ENCODE measurements at regions not wholly inside any gene's neighbourhood (a gene's known extent, or its start where the extent isn't known, plus 50 kb on each side); places are given as distances from the start of the nearest gene placed in this dataset.
"Not testable (repeated sequence)": the region's sequence is repeated elsewhere in the genome, so short reads cannot be mapped to it uniquely, and the experiment has no call there.

DNA sequence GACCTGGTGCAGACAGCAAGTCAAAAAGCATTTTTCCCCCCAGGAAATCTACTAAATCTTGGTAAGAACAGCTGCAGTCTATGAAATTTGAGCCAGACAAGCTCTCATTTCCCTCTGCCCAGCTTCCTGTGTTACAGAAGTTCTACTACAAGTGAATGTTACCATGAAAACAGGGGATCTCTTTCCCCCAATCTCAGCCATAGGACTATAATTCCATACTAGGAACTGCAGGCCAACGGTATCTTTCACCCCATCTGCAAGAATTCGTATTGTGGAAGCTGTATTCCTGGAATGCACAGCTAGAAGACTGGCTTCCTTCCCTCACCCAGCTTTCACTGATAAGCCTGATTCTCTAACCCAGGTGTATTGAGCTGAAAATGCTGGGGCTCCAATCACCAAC is 1655.4 kb downstream of the BRINP3 start:
- no peak for DNase-seq

DNA sequence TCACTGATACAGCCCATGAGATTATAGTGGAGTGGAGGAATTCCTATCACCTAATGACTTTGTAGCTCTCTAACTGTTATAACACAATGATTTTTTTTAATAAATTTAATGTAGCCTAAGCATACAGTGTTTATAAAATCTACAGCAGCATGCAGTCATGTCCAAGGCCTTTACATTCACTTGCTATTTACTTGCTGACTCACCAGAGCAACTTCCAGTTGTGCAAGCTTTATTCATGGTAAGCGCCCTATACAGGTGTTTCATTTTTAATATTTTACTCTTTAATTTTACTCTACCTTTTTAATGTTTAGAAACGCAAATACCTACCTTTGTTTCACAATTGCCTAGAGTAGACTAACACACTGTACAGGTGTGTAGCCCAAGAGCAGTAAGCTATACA is 1652.2 kb downstream of the BRINP3 start:
- DNase-seq: no peak

DNA sequence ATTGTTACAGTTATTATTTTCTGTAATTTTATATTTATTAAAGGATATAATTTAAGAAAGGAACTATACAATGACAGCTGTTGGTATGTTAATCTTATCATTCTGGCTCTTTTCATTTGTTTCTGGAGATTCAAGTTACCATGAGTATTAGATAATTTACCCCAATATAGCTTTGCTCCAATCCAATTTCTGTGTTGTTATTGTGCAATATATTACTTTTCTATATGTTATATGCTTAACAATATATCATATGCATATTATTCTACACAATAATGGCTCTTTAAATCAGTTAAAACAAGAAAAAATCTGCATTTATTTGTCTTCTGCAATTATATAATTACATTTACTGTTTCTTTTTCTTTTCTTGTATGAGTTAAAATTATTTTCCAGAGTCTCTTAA is 1650.9 kb downstream of the BRINP3 start:
- no peak for DNase-seq

DNA sequence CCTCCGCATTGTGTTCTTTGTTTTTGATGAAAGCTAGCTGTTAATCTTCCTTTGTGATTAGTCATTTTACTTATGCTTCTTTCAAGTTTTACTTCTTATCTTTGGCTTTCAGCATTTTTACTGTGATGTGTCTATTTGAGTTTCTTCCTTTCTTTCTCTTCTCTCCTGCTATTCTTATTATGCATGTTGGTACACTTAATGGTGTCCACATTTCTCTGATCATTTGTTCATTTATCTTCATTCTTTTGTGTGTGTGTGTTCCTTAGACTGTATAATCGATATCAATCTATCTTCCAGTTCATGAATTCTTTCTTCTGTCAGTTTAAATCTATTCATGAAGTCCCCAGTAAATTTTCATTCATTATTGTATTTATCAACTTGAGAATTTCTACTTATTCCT is 1650.3 kb downstream of the BRINP3 start:
- DNase-seq: no peak

DNA sequence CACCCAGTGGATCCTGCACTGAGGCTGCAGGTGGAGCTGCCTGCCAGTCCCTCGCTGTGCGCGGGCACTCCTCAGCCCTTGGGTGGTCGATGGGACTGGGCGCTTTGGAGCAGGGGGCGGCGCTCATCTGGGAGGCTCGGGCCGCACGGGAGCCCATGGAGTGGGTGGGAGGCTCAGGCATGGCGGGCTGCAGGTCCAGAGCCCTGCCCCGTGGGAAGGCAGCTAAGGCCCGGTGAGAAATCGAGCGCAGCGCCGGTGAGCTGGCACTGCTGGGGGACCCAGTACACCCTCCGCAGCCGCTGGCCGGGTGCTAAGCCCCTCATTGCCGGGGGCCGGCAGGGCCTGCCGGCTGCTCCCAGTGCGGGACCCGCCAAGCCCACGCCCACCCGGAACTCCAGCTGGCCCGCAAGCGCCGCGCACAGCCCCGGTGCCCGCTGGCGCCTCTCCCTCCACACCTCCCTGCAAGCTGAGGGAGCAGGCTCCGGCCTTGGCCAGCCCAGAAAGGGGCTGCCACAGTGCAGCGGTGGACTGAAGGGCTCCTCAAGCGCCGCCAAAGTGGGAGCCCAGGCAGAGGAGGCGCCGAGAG is 1636.5 kb downstream of the BRINP3 start:
- not testable (repeated sequence) for DNase-seq

DNA sequence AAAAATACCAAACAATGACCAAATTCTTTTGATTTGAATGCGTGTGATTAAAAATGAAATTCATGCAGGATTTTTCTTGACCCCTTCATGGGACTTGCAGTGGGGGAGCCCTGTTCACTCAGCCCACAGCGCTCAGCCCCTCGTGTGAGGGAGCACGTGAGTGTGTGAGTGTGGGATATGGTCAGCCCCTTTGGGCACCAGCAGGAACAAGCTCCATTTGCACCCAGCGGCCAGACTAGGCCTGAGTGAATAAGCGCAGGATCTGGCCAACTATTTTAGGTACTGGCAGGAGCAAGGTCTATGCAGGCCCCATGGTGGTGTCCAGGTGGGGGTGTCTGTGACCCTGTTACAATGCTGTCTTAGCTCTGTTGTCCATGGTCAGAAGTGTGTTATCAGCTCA is 1631.2 kb downstream of the BRINP3 start:
- no peak for DNase-seq

DNA sequence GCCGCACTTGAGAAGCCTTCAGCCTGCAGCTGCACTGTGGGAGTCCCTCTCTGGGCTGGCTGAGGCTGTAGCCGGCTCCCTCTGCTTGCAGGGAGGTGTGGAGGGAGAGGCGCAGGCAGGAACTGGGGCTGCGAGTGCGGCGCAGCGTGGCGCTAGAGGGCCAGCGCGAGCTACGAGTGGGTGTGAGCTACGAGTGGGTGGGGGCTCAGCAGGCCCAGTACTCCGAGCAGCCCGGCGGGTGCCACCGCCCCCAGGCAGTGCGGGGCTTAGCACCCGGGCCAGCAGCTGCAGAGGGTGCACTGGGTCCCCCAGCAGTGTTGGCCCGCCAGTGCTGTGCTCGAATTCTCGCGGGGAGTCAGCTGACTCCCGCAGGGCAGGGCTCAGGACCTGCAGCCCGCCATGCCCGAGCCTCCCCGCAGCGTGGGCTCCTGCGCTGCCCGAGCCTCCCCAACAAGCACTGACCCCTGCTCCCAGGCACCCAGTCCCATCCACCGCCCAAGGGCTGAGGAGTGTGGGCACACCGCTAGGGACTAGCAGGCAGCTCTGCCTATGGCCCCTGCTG is 1620.1 kb downstream of the BRINP3 start:
- no peak for DNase-seq

DNA sequence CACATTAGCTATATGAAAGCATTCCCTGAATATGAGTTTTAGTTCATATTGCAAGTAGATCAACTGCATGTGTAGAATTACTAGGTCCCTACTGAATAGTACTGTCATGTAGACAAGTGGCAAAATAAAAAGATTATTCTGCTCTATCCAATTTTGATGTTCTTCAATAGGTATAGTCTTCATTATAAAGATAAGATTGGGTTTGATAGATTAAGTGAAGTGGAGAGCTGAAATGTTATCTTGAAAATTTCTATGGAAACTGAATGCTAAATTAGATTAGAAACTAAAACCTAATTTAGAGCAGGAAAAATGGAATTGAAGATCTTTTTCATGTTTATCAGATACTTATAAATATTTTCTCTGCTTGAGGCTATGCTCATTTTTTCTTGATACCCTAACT is 1610.0 kb downstream of the BRINP3 start:
- no peak for DNase-seq

DNA sequence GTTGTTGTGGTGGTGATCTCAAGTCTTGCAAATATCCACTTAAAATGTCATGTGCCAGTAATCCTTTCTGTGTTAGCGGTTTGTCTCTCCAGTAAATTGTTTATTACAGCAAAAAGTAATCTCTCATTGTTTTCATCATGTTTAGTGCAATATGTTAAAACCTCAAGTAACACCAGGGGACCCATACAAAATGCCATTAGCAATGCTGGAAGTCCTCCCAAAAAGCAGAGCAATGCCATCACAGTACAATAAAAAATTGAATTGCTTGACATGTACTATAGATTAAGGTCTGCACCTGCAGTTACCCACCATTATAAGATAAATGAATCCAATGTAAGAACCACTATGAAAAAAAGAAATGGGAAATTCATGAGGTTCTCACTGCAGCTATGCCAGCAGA is 1606.5 kb downstream of the BRINP3 start:
- DNase-seq: no peak

DNA sequence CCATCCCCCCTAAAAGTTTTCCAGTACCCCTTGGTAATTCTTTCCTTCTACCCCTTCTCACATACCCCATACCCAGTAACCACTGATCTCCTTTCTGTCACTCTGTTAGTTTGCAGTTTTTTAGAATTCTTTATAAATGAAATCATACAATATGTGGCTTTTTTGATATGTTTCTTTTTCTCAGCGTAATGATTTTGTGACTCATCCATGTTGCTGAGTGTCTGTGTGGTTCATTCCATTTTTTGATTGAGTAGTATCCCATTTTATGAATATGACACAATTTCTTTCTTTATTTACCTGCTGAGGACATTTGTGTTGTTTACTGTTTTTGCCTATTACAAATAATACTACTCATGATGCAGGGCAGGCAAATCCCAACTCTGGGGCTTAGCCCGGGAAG is 1605.3 kb downstream of the BRINP3 start:
- no peak for DNase-seq

DNA sequence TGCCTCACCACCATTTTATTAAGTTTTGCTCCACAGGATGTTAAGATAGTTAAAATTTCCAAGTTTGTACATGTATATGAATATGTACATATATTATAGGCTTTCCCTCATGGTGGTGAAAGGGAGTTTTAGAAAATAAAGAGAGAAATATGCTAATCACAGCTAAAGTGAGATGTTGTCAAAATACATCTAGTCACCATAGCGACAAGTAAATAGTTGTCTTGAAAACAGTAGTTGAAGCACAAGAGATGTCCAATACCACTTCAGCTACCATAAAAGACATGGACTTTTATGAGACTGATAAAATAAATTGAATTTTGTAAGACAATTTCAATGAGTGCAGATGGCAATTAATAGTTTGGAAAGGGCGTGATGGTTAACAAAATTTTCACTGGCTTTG is 1600.0 kb downstream of the BRINP3 start:
- no peak for DNase-seq

DNA sequence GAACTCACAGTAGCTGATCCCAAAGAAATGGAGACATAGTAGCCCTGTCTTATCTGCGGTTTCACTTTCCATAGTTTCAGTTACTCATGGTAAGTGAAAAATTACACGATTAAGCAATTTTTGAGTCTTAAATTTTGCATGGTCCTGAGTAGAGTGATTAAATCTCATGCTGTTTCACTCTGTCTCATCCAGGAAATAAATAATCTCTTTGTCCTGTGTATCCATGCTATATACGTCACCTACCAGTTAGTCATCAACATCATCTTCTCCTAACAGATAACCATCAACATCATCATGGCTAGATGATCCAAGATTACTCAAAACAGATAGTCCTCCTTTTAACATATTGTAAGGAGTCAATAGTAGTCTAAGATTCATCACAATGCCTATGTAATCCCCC is 1589.3 kb downstream of the BRINP3 start:
- DNase-seq: no peak

DNA sequence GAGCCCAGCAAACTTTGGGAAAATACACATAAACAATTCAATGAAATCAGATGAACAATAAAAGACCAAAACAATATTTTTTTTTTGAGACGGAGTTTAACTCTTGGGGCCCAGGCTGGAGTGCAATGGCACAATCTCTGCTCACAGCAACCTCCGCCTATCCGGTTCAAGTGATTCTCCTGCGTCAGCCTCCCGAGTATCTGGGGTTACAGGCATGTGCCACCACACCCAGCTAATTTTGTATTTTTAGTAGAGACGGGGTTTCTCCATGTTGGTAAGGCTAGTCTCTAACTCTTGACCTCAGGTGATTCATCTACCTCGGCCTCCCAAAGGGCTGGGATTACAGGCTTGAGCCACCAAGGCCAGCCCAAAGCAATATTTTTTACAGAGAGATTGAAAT is 1588.5 kb downstream of the BRINP3 start:
- no peak for DNase-seq

DNA sequence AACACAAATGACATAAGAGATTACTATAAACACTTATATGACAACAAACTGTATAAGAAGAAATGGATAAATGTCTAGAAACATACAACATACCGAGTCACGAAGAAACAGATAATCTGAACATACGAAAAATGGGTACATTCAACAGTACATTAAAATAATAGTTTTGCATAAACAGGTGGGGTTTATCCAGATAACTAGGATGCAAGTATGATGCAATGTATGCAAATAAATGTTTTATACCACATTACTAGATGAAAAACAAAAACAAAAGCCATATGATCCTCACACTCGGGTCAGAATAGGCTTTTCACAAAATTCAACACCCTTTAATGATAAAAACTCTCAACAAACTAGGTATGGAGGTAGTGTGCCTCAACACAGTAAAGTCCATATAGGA is 1585.7 kb downstream of the BRINP3 start:
- DNase-seq: no peak

DNA sequence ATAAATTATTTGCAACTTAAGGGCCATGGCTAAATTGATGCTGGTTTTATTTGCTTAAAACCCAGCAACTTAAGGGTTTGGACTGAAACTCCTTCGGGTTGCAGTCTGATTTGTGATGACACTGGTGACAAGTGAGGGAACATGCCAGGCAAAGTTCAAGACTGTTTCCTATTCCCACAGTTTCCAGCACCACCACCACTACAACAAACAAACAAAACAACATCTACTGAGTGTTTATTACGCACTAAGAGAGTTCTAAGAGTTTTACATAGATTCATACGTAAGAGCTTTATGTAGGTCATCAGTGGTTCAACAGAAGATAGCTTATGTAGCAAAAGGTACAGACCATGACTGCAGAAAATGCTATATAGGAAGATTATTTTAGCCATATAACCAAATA is 1582.1 kb downstream of the BRINP3 start:
- DNase-seq: no peak

DNA sequence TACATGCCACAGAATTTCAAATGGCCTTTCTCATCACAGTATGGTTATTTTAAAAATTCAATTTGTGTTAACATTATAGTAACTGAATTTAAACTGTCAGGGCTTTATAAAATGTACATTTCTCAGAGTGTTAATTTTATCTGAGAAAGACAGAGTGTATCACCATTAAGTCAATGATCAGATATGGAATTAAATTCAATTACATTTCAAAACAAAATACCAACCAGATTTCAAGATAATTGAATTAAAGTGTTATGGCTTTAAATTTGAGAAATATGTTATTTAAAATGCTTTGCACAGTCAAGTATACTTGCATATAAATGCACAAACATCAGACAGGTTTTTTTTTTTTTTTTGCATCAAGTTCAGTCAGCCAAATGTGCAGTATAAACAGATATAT is 1574.4 kb downstream of the BRINP3 start:
- no peak for DNase-seq

DNA sequence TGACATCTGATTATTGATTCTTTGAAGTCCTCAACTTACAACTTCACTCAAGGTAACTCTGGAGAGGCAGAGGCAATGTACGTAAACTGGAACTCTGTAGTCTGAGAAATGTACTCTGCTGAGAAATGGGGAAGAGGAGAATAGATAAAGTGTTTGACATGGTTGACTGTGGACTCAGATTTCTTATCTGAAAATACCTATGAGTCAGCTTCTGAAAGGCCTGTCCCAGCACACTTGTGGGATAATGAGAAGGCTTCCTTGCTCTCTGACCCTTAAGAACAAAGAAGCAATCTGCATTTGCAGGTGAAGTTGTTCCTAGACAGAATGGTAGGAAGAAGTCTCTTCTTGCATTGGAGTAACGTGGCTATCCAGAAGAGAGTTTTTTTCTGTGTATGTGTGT is 1573.5 kb downstream of the BRINP3 start:
- no peak for DNase-seq

DNA sequence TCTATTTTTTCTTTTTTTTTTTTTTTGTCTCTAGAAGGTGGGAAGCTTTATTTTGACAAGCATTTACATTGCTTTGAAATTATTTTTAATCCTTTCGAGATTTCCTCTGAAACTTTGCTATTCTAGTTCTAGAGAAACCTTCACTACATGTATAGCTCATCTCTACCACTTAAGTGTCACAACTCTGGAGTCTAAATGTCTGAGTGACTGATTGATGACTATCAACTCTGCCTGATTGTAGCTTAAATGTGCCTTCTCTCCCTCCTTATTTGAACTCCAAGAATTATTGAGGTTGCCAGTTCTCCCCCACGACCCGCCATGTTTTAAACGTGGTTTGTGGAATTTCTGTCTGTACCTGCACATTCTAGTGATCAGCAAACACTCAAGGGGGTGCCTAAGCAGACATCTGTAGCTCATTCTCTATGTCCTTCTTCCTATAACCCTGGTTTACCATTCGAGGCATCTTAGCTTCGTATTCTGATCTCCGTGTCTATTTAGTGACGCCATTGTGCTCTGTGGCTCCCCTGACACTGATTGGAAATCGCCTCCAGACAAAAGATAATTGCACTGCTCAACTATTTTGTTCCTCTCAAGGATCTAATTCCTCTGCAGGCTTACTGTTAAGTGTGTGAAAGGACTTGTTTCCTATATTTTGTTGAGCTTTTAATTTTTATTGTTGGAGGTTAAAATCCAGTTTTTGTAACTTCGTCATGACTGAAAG is 1570.6 kb downstream of the BRINP3 start:
- DNase-seq: no peak

DNA sequence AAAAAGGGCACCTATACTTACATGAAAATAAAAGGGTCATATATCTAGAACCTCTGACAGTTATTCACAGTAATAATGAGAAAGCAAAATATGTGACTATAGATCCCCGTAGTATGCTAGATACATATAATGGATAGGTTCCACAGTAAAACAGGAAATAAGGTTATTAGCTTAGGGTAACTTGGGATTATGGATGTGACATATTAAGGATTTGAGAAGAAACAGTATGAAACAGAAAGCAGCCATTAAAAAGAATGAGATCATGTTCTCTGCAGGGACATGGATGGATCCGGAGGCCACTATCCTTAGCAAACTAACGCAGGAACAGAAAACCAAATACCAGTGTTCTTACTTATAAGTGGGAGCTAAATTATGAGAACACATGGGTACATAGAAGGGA is 1547.3 kb downstream of the BRINP3 start:
- no peak for DNase-seq

DNA sequence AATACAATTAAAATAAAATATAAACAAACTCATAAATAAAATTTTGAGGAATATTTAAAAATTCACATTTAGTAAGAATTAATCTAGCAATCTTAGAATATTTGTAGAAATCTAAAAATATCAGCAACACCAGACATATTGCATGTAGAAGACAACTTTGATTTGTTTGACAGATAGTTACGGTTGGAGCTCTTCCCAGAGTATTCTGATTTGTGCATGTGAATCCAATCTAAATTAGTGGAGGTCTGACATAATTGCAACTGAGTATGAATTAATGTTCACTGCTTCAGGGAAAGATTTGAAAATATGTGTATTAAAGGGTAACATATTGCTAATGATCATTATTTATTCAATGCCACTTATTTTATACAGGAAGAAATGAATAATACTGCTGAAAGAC is 1546.2 kb downstream of the BRINP3 start:
- no peak for DNase-seq

DNA sequence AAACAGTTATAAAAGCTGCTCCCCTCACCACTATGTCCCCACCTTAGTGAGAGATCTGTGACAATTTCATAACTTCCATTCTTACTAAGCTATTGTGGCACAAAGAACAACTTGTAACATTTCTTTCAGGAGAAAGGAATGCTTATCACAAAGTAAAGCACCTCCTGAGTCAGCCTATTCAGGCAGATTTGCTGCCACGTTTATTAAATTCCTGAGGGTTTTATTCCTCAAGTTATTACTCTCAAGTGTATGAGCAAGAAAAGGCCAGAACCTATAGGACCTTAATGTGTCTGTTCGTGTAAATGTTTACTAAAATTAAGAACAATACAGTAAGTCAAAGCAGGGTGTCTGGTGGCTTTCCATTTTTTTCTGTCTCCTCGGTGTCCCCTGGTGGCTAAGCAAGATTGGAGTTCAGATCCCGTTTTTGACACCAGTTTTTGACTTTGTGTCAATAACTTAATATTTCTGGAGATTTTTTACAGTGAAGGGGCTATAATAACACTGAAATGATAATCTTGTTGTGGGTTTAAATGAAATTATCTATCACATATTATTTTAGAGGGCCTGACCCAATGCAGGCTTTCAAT is 1539.6 kb downstream of the BRINP3 start:
- no peak for DNase-seq

DNA sequence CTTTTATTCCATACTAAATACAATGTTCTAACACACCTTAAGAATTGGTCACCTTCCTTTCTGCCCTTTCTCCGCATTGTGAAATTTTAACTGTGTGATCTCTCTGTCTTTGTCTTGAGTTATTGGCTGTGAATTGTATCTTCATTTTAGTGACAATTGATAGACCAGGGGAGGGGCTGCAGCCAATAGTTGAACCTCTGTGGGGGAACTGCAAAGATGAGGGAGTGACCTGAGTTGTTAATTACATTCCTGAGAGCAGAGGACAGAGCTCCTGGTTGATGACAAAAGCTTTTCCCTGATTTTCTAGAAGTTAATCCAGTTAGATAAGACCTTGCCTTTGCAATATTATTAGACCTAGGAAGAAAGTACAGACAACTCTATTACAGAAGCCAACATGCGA is 1535.7 kb downstream of the BRINP3 start:
- no peak for DNase-seq

DNA sequence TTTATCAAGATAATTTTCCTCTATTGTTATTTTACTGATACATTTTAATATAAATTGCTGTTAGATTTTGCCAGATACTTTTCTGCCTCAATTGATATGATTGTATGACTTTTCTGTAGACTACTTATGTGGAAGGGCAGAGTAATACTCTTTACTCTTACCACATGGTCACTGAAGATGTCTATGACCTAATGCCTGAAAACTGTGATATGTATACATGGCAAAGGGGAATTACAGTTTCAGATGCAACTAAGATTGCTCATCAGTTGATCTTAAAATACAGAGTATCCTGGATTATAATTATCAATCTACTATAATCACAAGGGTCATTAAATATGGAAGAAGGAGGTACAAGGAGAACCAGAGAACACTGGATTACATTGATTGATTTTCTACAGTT is 1528.0 kb downstream of the BRINP3 start:
- DNase-seq: no peak

DNA sequence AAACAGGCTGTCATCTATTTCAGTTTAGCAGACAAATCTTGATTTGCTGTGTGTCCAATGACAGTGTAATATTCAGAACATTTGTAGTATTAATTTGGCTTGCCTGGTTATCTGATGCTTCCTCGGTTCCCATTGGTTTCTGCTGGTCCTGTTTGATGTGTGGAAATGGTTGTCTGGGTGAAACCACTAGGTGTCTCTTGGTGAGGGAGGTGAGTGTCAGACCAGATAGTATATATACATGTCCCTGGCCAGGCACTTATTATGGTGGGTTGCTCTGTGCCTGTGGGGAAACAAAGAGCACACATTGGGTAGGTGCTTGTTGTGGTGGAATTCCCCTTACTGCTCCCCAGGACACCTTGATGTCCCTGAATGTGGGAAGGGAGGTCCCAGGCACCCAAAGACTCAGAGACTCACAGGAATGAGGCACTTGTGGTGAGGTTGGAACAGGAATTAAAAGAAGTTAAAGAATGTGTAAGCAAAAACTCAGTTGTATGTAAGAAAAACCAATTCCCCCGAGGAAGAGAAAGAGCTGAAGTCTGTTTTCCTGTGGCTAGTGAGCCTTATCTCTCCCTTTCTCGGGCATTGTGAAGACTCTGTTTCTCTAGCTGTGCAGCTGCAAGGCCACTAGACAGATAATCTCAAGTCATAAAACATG is 1519.1 kb downstream of the BRINP3 start:
- DNase-seq: no peak
